Fibroblast of the conjunctiva (primary cell): ENCODE measurements at regions not wholly inside any gene's neighbourhood (a gene's known extent, or its start where the extent isn't known, plus 50 kb on each side); places are given as distances from the start of the nearest gene placed in this dataset.

Experiments
- DNase-seq: peaks from one replicate; pipeline ENCODE4 v3.0.0-alpha.2; 2010; ENCODE audit warnings: low read depth

GRCh38 chr6:169945117-169945516 lies 193.7 kb downstream of the ERMARD start:
- DNase-seq = no peak

GRCh38 chr6:169944415-169944814 lies 193.0 kb downstream of the ERMARD start:
- no peak for DNase-seq

- no peak for DNase-seq
Measured at GRCh38 chr6:169944061-169944337, 192.6 kb downstream of the ERMARD start.

- DNase-seq = no peak
Measured at GRCh38 chr6:169943241-169944060, 192.0 kb downstream of the ERMARD start.

- DNase-seq = no peak
Measured at GRCh38 chr6:169942173-169942572, 190.8 kb downstream of the ERMARD start.

GRCh38 chr6:169940481-169941271 lies 189.3 kb downstream of the ERMARD start:
- no peak for DNase-seq

GRCh38 chr6:169939554-169940164 lies 188.2 kb downstream of the ERMARD start:
- DNase-seq = no peak

- no peak for DNase-seq
Measured at GRCh38 chr6:169938731-169939130, 187.3 kb downstream of the ERMARD start.

- no peak for DNase-seq
Measured at GRCh38 chr6:169938262-169938701, 186.9 kb downstream of the ERMARD start.

GRCh38 chr6:169937389-169938261 lies 186.2 kb downstream of the ERMARD start:
- DNase-seq = no peak

- DNase-seq = no peak
Measured at GRCh38 chr6:169936355-169936975, 185.0 kb downstream of the ERMARD start.

- DNase-seq = no peak
Measured at GRCh38 chr6:169935861-169936260, 184.4 kb downstream of the ERMARD start.

- no peak for DNase-seq
Measured at GRCh38 chr6:169935348-169935718, 183.9 kb downstream of the ERMARD start.

GRCh38 chr6:169934699-169935347 lies 183.4 kb downstream of the ERMARD start:
- no peak for DNase-seq

- no peak for DNase-seq
Measured at GRCh38 chr6:169933839-169934698, 182.6 kb downstream of the ERMARD start.

- no peak for DNase-seq
Measured at GRCh38 chr6:169933251-169933821, 181.9 kb downstream of the ERMARD start.

GRCh38 chr6:169932491-169932890 lies 181.1 kb downstream of the ERMARD start:
- DNase-seq = no peak

GRCh38 chr6:169931261-169931660 lies 179.8 kb downstream of the ERMARD start:
- no peak for DNase-seq

- no peak for DNase-seq
Measured at GRCh38 chr6:169930799-169931198, 179.4 kb downstream of the ERMARD start.

- no peak for DNase-seq
Measured at GRCh38 chr6:169927711-169928110, 176.3 kb downstream of the ERMARD start.
